ENCODE measurements at regions not wholly inside any gene's neighbourhood (a gene's known extent, or its start where the extent isn't known, plus 50 kb on each side); places are given as distances from the start of the nearest gene placed in this dataset.

DNA sequence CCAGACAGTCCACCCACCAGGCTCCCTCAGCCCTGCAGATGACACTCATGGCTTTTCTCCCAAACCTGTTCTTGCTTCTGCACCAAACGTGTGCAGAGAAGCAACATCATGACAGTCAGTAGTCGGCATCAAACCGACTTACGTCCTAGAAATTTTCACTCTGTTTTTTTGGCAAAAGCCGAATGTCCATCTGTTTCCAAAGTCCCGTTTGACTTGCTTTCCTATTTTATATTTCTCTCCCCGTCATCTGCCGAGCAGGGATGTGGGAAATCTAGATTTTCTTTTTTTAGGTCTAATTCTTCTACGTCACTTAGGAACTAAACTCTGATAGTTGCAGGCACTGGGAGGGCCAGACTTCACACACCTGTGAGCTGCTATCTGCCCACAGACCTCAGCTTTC, 104.9 kb downstream of the RMI2 start:
- no peak overlapping the region for H2AFZ ChIP-seq (ENCODE audit: low read length)
- no peaks in the 10 kb centered on the region for H3K36me3 ChIP-seq (ENCODE audit: insufficient read depth, low read length)
- no peaks in the 10 kb centered on the region for H4K20me1 ChIP-seq (ENCODE audit: insufficient read depth, low read length)
- no peak overlapping the region for H3K4me2 ChIP-seq (ENCODE audit: insufficient read depth, low read length)
- H3K9me3 ChIP-seq (ENCODE audit: low read depth, low read length) = no peaks in the 10 kb centered on the region
- TF ChIP-seq, protein P1, sequence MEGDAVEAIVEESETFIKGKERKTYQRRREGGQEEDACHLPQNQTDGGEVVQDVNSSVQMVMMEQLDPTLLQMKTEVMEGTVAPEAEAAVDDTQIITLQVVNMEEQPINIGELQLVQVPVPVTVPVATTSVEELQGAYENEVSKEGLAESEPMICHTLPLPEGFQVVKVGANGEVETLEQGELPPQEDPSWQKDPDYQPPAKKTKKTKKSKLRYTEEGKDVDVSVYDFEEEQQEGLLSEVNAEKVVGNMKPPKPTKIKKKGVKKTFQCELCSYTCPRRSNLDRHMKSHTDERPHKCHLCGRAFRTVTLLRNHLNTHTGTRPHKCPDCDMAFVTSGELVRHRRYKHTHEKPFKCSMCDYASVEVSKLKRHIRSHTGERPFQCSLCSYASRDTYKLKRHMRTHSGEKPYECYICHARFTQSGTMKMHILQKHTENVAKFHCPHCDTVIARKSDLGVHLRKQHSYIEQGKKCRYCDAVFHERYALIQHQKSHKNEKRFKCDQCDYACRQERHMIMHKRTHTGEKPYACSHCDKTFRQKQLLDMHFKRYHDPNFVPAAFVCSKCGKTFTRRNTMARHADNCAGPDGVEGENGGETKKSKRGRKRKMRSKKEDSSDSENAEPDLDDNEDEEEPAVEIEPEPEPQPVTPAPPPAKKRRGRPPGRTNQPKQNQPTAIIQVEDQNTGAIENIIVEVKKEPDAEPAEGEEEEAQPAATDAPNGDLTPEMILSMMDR (IDR thresholded peaks at IDR 0.05; ENCODE audit: extremely low read depth, low read depth, low read length) = no peak
- no peak overlapping the region for H3K27ac ChIP-seq (ENCODE audit: low read depth, low read length)
- peaks cover 20% of the 10 kb centered on the region for H3K27me3 ChIP-seq (ENCODE audit: insufficient read depth, low read length)
- no peaks in the 10 kb centered on the region for H3K4me1 ChIP-seq (ENCODE audit: insufficient read depth, low read length)
- no peak overlapping the region for H3K4me3 ChIP-seq (ENCODE audit: insufficient read depth, low read length)
- no peaks in the 10 kb centered on the region for H3K79me2 ChIP-seq (ENCODE audit: insufficient read depth, low read length)
- DNase-seq (ENCODE audit: insufficient read length, low spot score, missing footprints) = no peak

DNA sequence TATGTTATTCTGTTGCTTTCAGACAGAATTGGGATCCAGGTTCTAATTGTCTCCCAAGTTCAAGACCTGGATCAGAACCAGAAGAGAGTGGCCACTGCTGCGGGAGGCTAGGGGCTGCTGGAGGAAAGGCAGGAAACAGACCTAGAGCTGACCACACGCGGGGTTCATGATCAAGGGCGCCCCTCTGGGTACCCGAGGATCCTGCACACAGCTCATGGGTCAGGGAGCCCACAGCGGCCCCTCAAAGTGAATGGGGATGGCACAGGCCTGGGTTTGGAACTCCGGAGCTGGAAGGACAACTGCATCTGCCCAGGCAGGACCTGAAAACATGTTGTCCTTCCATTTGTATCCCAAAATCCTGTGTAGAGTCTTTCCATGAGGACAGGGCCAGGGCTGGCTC, 107.0 kb downstream of the RMI2 start:
- no peak overlapping the region for H3K27ac ChIP-seq (ENCODE audit: low read depth, low read length)
- peak; percentile 30 for DNase-seq (ENCODE audit: insufficient read length, low spot score, missing footprints)
- H3K79me2 ChIP-seq (ENCODE audit: insufficient read depth, low read length) = no peaks in the 10 kb centered on the region
- H2AFZ ChIP-seq (ENCODE audit: low read length) = no peak overlapping the region
- H3K9me3 ChIP-seq (ENCODE audit: low read depth, low read length) = no peaks in the 10 kb centered on the region
- H3K36me3 ChIP-seq (ENCODE audit: insufficient read depth, low read length) = no peaks in the 10 kb centered on the region
- no peaks in the 10 kb centered on the region for H4K20me1 ChIP-seq (ENCODE audit: insufficient read depth, low read length)
- H3K4me2 ChIP-seq (ENCODE audit: insufficient read depth, low read length) = no peak overlapping the region
- peaks cover 20% of the 10 kb centered on the region for H3K27me3 ChIP-seq (ENCODE audit: insufficient read depth, low read length)
- TF ChIP-seq, protein P1 (IDR thresholded peaks at IDR 0.05; ENCODE audit: extremely low read depth, low read depth, low read length) = no peak
- no peak overlapping the region for H3K4me3 ChIP-seq (ENCODE audit: insufficient read depth, low read length)
- no peaks in the 10 kb centered on the region for H3K4me1 ChIP-seq (ENCODE audit: insufficient read depth, low read length)

DNA sequence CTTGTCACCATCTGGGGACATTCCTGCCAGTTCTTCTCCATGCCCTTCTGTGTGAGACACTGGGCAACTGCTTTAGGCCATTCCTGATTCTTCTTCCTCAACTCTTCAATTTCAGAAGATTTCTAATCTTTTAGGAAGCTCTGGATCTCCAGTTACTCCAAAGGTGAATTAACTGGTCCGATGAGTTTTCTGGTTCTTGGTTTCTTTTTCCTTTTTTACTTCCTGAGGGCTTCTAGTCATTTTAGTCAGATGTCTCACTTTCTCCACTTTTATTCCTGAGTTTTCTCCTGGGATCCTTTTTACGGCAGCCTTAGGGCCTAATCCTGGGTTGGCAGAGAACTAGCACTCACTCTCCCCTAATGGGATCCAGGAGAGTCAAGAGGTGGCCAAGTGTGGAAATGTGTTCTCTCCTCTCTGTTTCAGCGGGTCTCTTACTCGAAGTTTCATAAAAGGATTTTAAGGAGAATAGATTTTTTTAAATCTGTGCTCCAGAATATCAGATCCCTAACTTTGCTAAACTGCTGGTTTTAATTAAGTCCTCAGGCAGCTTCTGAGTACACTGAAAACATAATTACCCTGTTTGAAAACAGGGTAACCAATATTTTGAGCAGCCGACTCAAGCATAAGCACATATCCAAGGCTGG, 107.6 kb downstream of the RMI2 start:
- no peaks in the 10 kb centered on the region for H3K4me1 ChIP-seq (ENCODE audit: insufficient read depth, low read length)
- no peaks in the 10 kb centered on the region for H4K20me1 ChIP-seq (ENCODE audit: insufficient read depth, low read length)
- H3K36me3 ChIP-seq (ENCODE audit: insufficient read depth, low read length) = no peaks in the 10 kb centered on the region
- no peaks in the 10 kb centered on the region for H3K9me3 ChIP-seq (ENCODE audit: low read depth, low read length)
- TF ChIP-seq, protein P1 (IDR thresholded peaks at IDR 0.05; ENCODE audit: extremely low read depth, low read depth, low read length) = no peak
- DNase-seq (ENCODE audit: insufficient read length, low spot score, missing footprints) = peak; percentile 66
- no peak overlapping the region for H3K4me2 ChIP-seq (ENCODE audit: insufficient read depth, low read length)
- no peak overlapping the region for H3K4me3 ChIP-seq (ENCODE audit: insufficient read depth, low read length)
- no peak overlapping the region for H3K27ac ChIP-seq (ENCODE audit: low read depth, low read length)
- no peaks in the 10 kb centered on the region for H3K79me2 ChIP-seq (ENCODE audit: insufficient read depth, low read length)
- H3K27me3 ChIP-seq (ENCODE audit: insufficient read depth, low read length) = peaks cover 20% of the 10 kb centered on the region
- no peak overlapping the region for H2AFZ ChIP-seq (ENCODE audit: low read length)

DNA sequence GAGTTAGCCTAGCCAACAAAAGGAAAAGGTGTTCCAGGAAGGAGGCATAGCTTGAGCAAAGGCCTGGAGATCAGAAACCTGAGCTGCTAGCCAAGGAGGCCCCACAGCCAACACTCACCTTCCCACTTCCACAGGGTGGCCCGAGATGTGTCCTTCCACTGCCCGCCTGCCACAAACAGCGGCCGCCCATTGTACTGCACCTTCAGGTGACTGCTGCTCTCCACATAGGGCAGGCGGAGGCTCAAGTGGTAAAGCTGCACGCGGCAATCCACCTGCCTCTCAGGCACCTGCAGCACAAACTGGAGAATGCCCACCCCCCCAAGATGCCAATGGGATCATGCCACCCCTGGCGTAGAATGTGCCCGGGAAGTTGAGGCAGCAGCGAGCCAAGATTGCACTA, 111.5 kb downstream of the RMI2 start:
- no peaks in the 10 kb centered on the region for H3K36me3 ChIP-seq (ENCODE audit: insufficient read depth, low read length)
- no peak overlapping the region for H3K27ac ChIP-seq (ENCODE audit: low read depth, low read length)
- H3K79me2 ChIP-seq (ENCODE audit: insufficient read depth, low read length) = no peaks in the 10 kb centered on the region
- H3K9me3 ChIP-seq (ENCODE audit: low read depth, low read length) = no peaks in the 10 kb centered on the region
- H3K27me3 ChIP-seq (ENCODE audit: insufficient read depth, low read length) = peaks cover 11% of the 10 kb centered on the region
- no peak for DNase-seq (ENCODE audit: insufficient read length, low spot score, missing footprints)
- H3K4me2 ChIP-seq (ENCODE audit: insufficient read depth, low read length) = no peak overlapping the region
- no peak overlapping the region for H3K4me3 ChIP-seq (ENCODE audit: insufficient read depth, low read length)
- H4K20me1 ChIP-seq (ENCODE audit: insufficient read depth, low read length) = no peaks in the 10 kb centered on the region
- TF ChIP-seq, protein P1 (IDR thresholded peaks at IDR 0.05; ENCODE audit: extremely low read depth, low read depth, low read length) = no peak
- no peak overlapping the region for H2AFZ ChIP-seq (ENCODE audit: low read length)
- H3K4me1 ChIP-seq (ENCODE audit: insufficient read depth, low read length) = no peaks in the 10 kb centered on the region
